ENCODE measurements at regions not wholly inside any gene's neighbourhood (a gene's known extent, or its start where the extent isn't known, plus 50 kb on each side); places are given as distances from the start of the nearest gene placed in this dataset.

DNA sequence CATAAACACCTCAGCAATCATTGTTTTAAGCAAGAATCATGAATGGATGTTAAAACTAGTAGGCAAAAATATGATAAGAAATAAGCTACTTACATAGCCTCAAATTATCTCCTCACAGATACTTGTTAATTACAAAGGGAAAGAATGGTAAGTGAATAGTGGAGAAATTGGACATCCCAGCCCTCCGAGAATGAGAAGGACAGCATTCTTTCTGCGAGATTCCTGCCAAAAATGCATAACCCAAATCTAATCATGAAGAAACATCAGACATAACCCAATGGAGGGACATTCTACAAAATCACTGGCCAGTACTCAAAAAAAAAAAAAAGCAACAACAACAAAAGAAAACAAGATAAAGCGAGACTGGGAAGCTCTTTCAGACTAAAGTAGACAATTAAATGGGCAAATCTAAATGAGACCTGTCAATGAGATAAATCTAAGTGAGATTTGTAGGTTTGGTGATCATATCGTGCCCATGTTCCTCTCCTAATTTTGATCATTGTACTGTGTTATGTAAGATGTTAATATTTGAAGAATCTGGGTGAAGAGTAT, 57.9 kb upstream of the GLI2 start:
- no peak overlapping the region for H2AFZ ChIP-seq (ENCODE audit: low read length)
- 9% methylated on average over 4 of the region's 4 CpGs for WGBS (ENCODE audit: low lambda C conversion rate)
- DNase-seq (ENCODE audit: low spot score) = no peak
- H3K9me3 ChIP-seq (ENCODE audit: low read length) = no peaks in the 10 kb centered on the region
- no TSS peak for BruUV-seq (replicated peaks)
- intact Hi-C loops (cut with micrococcal nuclease; ENCODE audit: unreplicated experiment) = loop anchor here (5.0 to 10.0 kb wide), 3 partner anchors 125 to 363 kb away; no protein-coding TSS in a partner anchor
- H3K27me3 ChIP-seq (ENCODE audit: control insufficient read depth in 1 of 2, insufficient read depth in 2 of 2, low read length in 2 of 2) = peaks cover 6 to 76% of the 10 kb centered on the region in 2 experiments; a peak in 3 of 5 replicates
- H3K27ac ChIP-seq (ENCODE audit: extremely low read length, insufficient read depth, low read length) = no peak overlapping the region
- H3K9ac ChIP-seq (ENCODE audit: insufficient read depth, low read depth, low read length) = no peak overlapping the region
- H3K79me2 ChIP-seq (ENCODE audit: insufficient read depth, low read length) = no peaks in the 10 kb centered on the region
- H3K4me2 ChIP-seq (ENCODE audit: low read depth, low read length) = no peak overlapping the region
- in situ Hi-C loops (cut with HindIII; ENCODE audit: extremely low pct_ligation_motif_present, low pct_unique_long_range_greater_than_20kb) = loop anchor here (5.0 to 10.0 kb wide), 2 partner anchors 123 to 335 kb away; no protein-coding TSS in a partner anchor
- TF ChIP-seq ZKSCAN5 (CRISPR knock-in tag; IDR thresholded peaks at IDR 0.05) = no peak
- no peak for TF ChIP-seq ARNT2 (CRISPR knock-in tag; IDR thresholded peaks at IDR 0.05; ENCODE audit: low read depth)
- no peak for TF ChIP-seq CENPX (CRISPR knock-in tag; IDR thresholded peaks at IDR 0.05)
- TF ChIP-seq ZNF619 (CRISPR knock-in tag; IDR thresholded peaks at IDR 0.05) = no peak
- no peak for TF ChIP-seq ZNF788 (CRISPR knock-in tag; IDR thresholded peaks at IDR 0.05; ENCODE audit: borderline replicate concordance)
- no peak for TF ChIP-seq PHB2 (IDR thresholded peaks at IDR 0.05; ENCODE audit: partially characterized antibody)
- no peak for TF ChIP-seq ZNF44 (CRISPR knock-in tag; IDR thresholded peaks at IDR 0.05)
- TF ChIP-seq, protein P1, sequence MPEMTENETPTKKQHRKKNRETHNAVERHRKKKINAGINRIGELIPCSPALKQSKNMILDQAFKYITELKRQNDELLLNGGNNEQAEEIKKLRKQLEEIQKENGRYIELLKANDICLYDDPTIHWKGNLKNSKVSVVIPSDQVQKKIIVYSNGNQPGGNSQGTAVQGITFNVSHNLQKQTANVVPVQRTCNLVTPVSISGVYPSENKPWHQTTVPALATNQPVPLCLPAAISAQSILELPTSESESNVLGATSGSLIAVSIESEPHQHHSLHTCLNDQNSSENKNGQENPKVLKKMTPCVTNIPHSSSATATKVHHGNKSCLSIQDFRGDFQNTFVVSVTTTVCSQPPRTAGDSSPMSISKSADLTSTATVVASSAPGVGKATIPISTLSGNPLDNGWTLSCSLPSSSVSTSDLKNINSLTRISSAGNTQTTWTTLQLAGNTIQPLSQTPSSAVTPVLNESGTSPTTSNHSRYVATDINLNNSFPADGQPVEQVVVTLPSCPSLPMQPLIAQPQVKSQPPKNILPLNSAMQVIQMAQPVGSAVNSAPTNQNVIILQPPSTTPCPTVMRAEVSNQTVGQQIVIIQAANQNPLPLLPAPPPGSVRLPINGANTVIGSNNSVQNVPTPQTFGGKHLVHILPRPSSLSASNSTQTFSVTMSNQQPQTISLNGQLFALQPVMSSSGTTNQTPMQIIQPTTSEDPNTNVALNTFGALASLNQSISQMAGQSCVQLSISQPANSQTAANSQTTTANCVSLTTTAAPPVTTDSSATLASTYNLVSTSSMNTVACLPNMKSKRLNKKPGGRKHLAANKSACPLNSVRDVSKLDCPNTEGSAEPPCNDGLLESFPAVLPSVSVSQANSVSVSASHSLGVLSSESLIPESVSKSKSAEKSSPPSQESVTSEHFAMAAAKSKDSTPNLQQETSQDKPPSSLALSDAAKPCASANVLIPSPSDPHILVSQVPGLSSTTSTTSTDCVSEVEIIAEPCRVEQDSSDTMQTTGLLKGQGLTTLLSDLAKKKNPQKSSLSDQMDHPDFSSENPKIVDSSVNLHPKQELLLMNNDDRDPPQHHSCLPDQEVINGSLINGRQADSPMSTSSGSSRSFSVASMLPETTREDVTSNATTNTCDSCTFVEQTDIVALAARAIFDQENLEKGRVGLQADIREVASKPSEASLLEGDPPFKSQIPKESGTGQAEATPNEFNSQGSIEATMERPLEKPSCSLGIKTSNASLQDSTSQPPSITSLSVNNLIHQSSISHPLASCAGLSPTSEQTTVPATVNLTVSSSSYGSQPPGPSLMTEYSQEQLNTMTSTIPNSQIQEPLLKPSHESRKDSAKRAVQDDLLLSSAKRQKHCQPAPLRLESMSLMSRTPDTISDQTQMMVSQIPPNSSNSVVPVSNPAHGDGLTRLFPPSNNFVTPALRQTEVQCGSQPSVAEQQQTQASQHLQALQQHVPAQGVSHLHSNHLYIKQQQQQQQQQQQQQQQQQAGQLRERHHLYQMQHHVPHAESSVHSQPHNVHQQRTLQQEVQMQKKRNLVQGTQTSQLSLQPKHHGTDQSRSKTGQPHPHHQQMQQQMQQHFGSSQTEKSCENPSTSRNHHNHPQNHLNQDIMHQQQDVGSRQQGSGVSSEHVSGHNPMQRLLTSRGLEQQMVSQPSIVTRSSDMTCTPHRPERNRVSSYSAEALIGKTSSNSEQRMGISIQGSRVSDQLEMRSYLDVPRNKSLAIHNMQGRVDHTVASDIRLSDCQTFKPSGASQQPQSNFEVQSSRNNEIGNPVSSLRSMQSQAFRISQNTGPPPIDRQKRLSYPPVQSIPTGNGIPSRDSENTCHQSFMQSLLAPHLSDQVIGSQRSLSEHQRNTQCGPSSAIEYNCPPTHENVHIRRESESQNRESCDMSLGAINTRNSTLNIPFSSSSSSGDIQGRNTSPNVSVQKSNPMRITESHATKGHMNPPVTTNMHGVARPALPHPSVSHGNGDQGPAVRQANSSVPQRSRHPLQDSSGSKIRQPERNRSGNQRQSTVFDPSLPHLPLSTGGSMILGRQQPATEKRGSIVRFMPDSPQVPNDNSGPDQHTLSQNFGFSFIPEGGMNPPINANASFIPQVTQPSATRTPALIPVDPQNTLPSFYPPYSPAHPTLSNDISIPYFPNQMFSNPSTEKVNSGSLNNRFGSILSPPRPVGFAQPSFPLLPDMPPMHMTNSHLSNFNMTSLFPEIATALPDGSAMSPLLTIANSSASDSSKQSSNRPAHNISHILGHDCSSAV (CRISPR knock-in tag; IDR thresholded peaks at IDR 0.05; ENCODE audit: borderline replicate concordance) = no peak
- TF ChIP-seq TARDBP (CRISPR knock-in tag; IDR thresholded peaks at IDR 0.05) = no peak
- TF ChIP-seq, protein P2, sequence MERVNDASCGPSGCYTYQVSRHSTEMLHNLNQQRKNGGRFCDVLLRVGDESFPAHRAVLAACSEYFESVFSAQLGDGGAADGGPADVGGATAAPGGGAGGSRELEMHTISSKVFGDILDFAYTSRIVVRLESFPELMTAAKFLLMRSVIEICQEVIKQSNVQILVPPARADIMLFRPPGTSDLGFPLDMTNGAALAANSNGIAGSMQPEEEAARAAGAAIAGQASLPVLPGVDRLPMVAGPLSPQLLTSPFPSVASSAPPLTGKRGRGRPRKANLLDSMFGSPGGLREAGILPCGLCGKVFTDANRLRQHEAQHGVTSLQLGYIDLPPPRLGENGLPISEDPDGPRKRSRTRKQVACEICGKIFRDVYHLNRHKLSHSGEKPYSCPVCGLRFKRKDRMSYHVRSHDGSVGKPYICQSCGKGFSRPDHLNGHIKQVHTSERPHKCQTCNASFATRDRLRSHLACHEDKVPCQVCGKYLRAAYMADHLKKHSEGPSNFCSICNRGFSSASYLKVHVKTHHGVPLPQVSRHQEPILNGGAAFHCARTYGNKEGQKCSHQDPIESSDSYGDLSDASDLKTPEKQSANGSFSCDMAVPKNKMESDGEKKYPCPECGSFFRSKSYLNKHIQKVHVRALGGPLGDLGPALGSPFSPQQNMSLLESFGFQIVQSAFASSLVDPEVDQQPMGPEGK (CRISPR knock-in tag; IDR thresholded peaks at IDR 0.05) = no peak
- no peak for TF ChIP-seq ZFP37 (CRISPR knock-in tag; IDR thresholded peaks at IDR 0.05; ENCODE audit: borderline replicate concordance)
- no peaks in the 10 kb centered on the region; the same call in 1 of the 2 replicates for H4K20me1 ChIP-seq (ENCODE audit: insufficient read depth, low read length)
- peaks cover 5% of the 10 kb centered on the region; the same call in 1 of the 2 replicates for H3K4me1 ChIP-seq (ENCODE audit: insufficient read depth, low read length)
- no peaks in the 10 kb centered on the region for H3K36me3 ChIP-seq (replicated peaks in 1 of 2; ENCODE audit: control insufficient read depth in 1 of 2, insufficient read depth in 2 of 2, low read length in 2 of 2)
- no peak for ATAC-seq
- no peak overlapping the region for H3K4me3 ChIP-seq (replicated peaks in 1 of 3; ENCODE audit: insufficient read depth in 1 of 3, low read depth in 2 of 3, low read length in 3 of 3)
- FAIRE-seq = no peak
- ChIA-PET CTCF (ENCODE audit: low intra/inter-chr PET ratio, low total read pairs) (interaction anchor here (1.1 kb wide), 1 partner anchor 335 kb away, joined by 3 read pairs; no protein-coding TSS in a partner anchor), POLR2A (no interaction called here)
